ENCODE measurements at regions not wholly inside any gene's neighbourhood (a gene's known extent, or its start where the extent isn't known, plus 50 kb on each side); places are given as distances from the start of the nearest gene placed in this dataset.

DNA sequence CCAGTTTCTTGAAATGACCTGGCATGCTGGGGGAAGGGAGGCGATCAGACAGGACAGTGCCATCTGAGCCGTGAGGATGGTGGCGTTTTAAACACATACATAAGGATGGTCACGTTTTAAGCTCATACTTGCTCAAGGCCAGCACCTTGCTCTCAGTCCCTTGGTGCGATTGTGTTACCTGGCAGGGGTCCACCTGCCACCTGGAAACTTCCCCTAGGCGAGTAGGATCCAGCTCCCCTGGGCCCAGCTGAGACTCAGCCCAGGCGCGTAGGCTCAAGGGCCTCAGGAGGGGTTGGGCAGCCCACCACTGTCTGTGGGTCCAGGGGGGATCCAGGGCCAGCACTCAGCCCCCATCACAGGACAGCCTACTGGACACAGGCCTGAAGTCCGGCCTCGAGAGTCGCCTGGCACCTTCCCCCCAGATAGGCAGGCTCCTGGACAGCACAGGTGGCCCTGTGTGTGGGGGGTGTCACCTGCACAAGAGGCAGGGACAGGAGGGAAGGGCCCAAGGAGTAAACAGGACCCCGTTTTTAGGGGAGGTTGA, 185.8 kb downstream of the BRD1 start:
- TF ChIP-seq, protein P1, sequence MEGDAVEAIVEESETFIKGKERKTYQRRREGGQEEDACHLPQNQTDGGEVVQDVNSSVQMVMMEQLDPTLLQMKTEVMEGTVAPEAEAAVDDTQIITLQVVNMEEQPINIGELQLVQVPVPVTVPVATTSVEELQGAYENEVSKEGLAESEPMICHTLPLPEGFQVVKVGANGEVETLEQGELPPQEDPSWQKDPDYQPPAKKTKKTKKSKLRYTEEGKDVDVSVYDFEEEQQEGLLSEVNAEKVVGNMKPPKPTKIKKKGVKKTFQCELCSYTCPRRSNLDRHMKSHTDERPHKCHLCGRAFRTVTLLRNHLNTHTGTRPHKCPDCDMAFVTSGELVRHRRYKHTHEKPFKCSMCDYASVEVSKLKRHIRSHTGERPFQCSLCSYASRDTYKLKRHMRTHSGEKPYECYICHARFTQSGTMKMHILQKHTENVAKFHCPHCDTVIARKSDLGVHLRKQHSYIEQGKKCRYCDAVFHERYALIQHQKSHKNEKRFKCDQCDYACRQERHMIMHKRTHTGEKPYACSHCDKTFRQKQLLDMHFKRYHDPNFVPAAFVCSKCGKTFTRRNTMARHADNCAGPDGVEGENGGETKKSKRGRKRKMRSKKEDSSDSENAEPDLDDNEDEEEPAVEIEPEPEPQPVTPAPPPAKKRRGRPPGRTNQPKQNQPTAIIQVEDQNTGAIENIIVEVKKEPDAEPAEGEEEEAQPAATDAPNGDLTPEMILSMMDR (conservative IDR thresholded peaks at IDR 0.05), result no peak

DNA sequence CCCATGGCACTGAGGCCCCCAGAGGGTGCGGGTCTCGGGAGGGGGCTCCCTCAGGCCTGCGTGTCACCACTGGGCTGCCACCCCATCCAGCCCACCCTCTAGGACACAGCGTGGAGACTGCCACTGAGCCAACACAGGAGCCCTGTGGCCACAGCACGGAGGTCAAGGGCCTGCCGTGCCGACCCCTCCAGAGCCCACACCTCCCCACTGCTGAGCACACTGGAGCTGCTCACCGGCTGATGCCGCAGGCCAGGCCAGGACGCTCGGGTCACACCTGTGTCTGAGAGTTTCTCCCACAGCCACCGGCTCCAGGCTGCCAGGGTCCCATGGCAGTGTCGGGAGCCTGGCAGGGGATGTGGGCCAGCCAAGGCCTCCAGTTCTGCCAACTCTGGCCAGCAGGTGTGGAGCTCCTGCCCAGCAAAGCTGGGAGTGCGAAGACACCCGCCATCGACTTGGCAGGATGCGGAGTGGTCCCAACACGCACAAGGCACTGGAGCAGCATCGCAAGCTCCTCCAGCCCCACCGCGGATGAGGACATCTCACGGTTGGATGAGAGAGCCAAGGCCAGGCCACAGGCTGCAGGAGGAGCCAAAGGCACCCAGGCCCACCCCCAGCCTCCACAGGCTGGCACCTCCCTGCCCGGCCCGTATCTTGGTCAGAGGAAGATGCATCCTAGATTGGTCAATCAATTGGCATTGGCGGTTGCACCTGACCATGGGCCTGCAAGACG, 187.1 kb downstream of the BRD1 start:
- no peak overlapping the region for H3K27ac ChIP-seq
- TF ChIP-seq, protein P1 (conservative IDR thresholded peaks at IDR 0.05), result no peak

More for the DNA sequence above, 185.8 kb downstream of the BRD1 start:
- H3K27ac ChIP-seq, result no peak overlapping the region

DNA sequence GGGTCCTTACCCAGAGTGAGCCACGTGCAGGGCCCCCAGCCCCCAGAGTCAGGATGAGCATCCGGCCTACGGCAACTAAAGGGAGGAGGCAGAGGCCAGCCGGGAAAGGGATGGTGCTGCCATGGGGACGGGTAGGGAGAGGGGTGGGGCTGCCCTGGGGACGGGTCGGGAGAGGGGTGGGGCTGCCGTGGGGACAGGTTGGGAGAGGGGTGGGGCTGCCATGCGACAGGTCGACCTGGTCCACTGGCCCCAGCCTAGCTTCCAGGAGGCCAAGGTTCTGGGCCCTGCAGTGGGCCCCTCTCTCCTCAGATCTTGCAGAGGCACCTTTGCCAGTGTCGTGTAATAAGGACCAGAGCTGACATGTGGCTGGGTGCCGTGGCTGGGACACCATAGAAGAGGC, 187.7 kb downstream of the BRD1 start:
- TF ChIP-seq, protein P1 (conservative IDR thresholded peaks at IDR 0.05), result no peak
- H3K27ac ChIP-seq, result no peak overlapping the region

DNA sequence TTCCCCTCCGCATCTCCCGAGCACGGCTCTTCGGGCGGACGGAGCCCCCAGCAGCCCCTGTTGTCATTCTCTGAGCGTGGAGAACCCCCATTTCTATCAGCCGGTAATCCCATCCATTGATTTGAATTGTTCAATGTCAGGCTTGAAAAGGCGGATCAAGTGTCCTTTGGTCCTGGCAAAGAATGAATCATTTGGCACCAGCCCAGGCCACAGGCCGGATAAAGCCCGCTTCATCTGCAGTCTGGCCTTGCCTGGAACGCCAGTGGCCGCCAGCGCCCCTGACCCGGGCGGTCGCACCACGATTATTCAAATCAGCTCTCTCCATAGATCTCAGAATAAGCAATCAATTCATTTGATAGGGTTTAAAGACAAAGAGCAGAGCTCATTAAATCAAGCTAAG, 188.9 kb downstream of the BRD1 start:
- H3K27ac ChIP-seq, result no peak overlapping the region
- TF ChIP-seq, protein P1 (conservative IDR thresholded peaks at IDR 0.05), result no peak

DNA sequence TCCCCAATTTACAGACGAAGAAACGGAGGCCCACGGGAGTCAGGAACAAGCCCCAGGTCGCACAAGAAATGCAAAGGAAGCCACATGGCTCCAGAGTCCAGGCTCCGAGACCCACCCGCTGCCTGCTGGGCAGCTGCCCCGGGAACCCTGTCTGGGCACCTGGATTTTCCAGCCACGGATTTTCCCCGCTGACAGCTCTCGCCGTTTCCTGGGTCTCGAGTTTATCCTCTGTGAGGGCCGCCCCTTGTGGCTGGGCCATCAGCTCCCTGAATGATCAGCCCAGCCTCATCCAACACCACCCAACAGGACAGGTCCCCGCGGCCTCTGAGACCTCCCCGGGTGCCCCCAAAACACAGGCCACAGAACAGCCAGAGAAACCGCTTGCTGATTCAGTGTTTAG, 189.7 kb downstream of the BRD1 start:
- TF ChIP-seq, protein P1 (conservative IDR thresholded peaks at IDR 0.05), result no peak
- no peak overlapping the region for H3K27ac ChIP-seq

DNA sequence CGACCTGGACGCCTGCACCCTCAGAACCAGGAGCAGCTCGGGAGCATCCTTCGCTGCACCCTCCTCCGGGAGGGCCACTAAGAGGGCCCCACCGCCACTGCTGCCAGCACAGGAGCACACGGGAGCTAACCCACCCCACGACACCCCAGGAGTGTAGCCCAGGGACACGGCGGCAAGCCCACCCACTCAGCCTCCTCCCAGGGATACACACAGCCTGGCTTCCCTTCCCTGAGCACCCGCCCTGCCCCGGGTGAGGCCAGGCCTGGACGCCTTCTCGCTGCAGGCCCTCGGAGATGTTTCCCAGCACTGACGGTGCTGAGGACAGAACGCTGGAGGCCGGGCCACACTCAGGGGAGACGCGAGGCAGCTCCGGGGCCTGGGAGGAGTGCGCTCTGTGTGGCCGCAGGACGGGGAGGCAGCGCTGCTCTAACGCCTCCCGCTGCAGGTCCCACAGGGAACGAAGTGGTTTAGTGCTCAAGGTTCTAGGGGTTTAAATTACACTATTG, 190.4 kb downstream of the BRD1 start:
- no peak overlapping the region for H3K27ac ChIP-seq
- TF ChIP-seq, protein P1 (conservative IDR thresholded peaks at IDR 0.05), result no peak

DNA sequence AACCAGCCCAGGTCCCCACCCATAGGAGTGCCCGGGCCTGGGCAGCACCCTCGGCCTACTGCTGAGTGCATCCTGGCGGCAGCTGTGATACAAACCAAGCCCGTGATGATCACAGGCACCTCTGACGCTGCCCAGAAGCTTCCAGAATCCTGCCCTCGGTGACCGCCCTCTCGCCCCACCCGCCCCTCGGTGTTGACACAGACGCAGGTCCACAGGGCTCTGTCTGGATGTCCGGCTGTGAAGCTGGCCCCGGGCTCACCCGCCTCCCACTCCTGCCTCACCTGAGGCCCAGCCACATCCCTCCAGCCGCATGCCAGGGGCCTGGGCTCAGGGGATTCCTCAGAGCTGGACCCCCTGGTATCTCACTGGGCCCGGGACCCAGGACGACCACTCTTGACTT, 191.0 kb downstream of the BRD1 start:
- TF ChIP-seq, protein P1 (conservative IDR thresholded peaks at IDR 0.05), result no peak
- H3K27ac ChIP-seq, result no peak overlapping the region

Measured in VCaP (cell line).